Renal cortex interstitium (tissue), 11 donors: ENCODE measurements at regions not wholly inside any gene's neighbourhood (a gene's known extent, or its start where the extent isn't known, plus 50 kb on each side); places are given as distances from the start of the nearest gene placed in this dataset.
"Not testable (repeated sequence)": the region's sequence is repeated elsewhere in the genome, so short reads cannot be mapped to it uniquely, and the experiment has no call there.

Source experiments
- DNase-seq, 11 donors: peaks; one replicate each; pipeline ENCODE4 v3.0.0-alpha.2; 2013; ENCODE audit warnings: low read depth in 9 of 11, low spot score in 4 of 11; ENCODE audit errors: extremely low read depth in 1 of 11

DNA sequence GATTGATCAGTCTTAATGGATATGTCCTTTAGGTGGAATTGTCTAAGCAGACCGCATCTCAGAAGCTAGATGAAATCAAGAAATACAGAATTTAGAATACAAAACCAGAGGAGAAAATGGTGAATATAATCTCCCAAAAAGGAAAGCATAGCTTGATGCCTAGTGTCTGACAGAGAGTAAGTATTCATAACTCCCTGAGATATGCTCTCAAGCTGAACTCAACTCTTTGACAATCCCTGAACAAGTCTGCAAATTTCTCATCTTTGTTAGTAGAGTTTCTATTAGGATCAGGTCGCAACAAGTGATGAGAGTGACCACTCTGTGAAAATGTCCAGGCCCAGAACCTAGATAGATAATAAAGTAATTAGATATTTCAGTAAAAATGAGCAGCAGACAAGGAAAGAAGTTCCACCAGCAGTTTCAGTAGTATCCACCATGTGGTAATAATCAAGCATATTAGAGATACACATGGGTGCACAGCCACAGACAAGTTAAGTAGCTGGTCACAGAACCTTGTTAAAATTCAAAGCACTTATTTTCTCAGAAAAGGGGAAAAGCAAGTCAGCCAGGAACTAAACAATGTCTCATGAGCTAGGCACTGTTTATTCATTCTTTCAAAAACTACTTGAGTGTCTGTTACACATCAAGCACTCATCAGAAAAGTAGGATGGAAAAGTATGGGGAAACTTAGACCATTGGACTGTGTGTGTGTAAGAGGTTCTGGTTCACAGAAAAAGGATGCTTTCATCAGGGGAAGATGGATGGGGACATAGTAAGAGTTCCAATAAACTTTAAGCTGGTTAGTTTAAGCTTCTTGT lies 481.5 kb upstream of the TUSC1 start:
- no peak for DNase-seq

DNA sequence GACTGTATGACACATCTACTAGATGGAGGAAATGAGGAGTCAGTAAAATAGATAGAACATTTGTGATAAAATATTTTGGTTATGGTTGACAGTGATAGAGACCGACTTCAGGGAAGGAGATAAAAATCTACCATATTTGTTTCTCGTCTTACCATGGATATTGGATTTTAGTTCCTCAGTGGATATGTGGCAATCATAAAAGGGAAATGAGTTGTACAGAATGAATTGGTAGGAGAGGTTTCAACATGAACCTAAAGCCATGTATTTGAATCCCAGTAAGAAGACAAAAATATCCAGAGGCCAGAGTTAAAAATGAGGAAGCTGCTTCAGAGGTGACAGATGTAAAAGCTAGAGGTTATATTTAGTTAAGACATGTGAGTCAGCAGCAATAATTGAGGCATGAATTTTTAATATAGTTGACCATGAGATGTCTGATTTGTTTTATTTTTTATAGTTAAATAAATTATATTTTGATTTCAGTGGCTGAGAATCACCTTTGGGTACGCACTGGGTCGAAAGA lies 480.4 kb upstream of the TUSC1 start:
- DNase-seq = no peak

DNA sequence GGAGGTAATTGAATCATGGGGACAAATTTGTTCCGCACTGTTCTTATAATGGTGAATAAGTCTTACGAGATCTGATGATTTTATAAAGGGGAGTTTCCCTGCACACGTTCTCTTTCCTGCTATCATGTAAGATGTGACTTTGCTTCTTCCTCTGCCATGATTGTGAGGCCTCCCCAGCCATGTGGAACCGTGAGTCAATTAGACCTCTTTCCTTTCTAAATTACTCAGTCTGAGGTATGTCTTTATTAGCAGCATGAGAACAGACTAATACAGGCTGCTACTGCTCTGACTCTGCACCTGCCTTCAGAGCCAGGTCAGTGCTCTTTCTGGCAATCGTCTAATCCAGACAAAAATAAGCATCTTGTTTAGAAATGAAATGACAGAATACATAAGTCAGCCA lies 479.2 kb upstream of the TUSC1 start:
- DNase-seq = no peak

DNA sequence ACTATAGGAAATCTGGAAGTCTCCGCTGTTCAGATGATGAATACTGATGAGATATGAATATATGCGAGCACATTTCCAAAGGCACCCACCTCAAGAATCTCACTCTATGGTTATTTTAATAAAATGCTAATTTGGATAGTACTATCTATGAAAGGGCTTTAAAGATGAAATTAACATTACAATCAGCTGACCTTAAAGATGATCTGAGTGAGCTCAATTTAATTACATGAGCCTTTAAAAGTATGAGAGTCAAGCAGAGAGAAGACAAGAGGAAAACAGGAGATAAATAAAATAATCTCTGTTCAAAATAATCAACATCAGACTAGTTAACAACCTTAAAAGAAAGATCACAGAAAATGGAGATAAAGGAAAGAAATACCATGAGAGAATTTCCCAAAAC lies 474.1 kb upstream of the TUSC1 start:
- no peak for DNase-seq

DNA sequence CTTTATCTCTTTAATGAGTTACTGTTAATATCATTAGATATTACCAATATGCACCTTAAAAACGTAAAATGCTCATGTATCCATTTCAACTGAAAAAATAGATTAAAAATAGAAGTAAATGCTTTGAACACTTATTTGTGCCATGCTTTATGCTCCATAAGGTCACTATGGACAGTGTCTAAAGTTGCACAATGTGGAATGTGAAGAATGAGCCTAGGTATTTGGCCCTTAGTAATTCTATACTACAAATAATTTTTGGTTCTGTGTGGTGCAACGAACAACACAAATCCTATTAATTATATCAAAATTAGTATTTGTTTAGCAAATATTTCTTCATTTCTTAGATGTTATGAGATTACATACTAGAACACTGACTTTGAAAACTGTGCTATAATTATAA lies 469.9 kb upstream of the TUSC1 start:
- no peak for DNase-seq

DNA sequence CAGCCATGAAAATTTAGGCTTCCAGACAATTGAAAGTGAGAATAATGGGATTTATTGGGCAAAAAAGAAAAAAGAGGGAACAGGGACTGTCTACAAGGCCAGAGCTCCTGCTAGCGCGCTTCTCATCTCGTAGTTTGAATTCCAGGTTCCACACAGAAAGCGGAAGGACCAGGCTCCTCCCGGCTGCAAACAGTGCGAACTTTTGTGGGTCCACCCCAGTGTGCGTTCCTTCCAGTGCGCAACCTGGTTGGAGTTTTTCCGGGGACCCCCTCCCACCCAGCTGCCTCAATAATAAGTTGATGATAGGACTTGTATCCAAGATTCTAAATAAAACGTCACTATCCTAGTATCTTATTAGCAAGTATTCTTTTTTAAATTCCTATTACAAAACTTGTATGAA lies 467.7 kb upstream of the TUSC1 start:
- no peak for DNase-seq

DNA sequence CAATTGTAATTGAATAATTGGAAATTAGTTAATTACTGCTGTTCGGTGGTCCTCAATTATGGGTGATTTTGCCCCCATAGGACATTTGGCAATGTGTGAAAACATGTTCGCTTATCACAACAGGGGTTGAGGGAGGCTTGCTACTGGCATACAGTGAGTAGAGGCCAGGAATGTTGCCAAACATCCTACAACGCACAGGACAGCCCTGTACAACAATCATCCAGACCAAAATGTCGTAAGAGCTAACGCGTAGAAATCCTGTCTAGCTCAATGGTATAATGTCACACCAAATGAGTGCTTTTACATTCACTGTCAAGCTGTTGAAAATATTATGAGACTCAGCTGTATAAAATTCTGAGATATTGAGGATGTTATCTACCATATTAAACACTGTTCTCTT lies 464.4 kb upstream of the TUSC1 start:
- DNase-seq = no peak

DNA sequence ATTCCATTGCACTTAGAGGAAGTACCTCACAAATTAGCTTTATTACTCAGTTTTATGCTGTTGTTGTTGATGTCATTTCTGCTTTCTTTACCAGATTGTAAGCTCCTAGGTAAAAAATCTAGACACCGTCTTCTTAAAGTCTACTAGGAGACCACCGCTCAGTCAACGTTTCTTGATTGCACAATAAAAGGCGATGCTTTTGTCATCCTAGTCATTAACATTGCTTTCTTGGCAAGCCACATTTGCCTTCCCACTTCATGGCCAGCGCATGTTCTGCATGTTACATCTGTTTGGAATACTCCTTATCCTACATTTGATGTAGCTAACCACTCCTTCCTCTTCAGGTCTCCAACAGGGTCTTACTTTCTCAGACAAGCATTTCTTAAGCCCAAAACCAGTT lies 464.0 kb upstream of the TUSC1 start:
- no peak for DNase-seq

DNA sequence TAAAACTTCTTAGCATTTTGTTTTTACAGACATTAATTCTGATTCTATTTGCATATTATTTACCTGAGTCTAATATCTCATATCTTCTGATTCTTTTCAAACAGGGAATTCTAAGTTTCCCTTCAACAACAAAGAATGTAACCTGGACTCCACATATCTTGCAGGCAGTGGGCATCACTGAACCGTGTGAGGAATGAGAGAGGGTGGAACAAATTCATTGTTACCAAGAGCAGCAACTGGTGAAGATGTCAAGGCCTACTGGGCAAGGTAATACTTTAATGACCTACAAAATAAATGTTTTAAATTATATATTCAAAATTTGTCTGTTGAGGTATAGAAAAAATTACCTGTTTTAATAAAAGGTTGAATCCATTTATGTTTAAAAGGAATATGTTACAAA lies 455.3 kb upstream of the TUSC1 start:
- DNase-seq = no peak

DNA sequence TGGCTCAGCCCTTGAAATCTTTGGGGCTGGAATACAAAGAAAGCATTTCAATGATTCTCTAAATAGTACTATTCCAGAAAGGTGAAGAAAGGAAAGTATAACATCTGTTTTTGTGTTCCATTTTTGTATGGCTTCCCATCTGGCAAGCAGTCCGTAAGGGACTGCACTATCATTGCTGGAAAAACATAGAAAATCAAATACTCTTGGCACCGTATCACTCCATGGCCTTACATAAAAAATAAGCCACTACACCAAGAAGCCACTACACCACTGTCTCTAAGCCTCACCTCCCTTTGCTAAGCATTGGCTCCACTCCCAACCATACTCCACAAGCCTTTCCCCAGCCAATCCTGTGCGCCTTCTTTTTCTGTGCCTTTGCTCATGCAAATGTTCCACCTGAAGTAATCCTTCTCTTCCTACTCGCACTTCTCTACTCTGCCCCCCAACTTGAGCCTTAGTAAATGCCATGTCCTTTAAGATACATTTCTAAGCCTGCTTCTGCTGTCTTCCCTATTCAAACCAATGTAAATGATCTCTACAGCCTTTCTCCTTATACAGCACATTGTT lies 454.6 kb upstream of the TUSC1 start:
- DNase-seq = no peak

DNA sequence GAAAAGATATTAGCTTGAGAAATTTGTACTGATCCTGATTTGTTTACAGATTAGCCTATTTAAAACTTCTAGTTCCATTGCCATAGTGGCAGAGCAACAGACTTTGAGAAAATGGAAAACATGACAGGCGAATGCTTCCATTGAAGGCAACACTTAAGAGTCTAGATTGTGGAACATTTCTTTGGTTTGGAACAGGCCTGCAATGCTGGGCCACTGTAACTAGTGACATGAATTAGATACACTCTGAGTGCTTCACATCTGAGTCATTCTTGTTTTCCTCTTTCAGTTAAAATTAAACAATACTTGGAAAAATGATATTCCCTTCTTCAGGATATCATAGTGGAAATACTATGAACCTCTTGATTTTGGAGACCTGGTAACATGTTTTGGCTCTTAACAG lies 453.6 kb upstream of the TUSC1 start:
- no peak for DNase-seq

DNA sequence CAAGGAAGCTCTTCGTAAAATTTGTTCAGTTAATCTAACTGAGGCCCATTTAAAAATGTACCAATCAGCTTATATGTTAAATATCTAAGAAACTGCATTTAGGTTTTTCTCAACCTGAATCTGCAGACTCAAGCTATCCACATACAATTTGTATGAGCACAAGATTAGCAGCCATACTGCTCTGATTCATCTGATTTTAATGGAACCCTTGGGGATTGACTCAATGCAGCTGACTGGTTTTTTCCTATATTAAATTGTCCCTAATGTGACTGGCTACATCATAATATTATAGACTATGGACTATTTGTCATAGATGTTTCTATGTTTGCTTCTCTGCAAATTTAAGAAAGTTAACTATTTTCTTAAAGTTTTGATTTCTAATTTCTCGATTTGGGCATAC lies 451.0 kb upstream of the TUSC1 start:
- DNase-seq = no peak

DNA sequence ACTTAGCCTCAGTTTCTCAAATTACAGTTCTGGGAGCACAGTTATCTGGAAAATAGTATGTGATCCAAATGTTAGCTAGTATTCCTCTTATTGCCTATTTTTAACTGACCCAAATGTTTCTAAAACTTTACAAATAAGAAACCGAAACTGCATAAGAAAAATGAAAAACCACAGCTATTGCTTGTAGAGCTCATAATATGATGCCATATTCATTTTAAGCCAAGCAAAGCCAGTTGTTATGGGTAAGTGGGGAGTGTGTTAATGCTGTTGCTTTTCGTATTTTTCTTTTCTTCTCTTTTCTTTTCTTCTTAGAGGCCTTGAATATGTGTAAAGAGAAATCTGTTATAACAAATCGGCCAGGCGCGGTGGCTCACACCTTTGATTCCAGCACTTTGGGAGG lies 447.4 kb upstream of the TUSC1 start:
- no peak for DNase-seq

DNA sequence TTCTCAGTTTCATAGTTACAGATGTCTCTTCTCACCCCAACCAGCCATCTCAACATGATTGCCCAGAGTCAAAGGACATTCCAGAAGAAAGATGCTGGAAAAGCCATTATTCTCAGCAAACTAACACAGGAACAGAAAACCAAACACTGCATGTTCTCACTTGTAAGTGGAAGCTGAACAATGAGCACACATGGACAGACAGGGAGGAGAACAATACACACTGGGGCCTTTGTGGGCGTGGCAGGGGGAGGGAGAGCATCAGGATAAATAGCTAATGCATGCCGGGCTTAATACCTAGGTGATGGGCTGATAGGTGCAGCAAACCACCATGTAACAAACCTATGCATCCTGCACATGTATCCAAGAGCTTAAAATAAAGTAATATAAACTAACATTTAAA lies 437.8 kb upstream of the TUSC1 start:
- not testable (repeated sequence) for DNase-seq

DNA sequence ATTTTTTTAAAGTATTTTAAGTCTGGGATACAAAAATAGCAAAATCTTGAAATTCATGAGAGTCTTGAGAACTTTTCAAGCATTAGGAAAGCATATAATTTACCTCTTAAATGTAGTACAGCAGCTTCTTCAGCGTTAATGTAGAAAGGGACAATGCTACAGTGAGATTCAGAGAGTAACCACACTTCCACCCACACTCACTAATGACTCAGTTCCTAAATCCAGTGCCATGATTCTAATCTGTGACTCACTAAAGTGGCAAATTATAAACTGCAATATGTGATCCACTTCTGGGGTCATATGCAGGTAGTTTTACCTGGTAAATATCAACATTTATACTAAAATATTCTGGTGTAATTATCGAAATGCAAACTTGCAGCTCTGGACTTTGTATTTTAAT lies 434.5 kb upstream of the TUSC1 start:
- DNase-seq = no peak

DNA sequence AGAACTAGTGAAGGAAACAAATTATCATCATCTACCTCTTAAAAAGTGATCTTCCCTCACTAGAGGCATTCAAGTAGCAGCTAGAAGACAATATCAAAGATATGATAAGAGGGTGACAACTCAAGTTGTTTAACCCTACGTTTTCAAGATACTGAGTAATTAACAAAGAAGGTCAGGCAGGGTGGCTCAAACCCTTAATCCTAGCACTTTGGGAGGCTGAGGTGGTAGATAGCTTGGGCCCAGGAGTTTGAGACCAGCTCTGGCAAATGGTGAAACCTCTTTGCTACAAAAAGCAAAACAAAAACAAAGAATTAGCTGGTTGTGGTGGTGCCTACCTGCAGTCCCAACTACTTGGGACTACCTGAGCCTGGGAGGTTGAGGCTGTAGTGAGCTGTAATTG lies 408.2 kb upstream of the TUSC1 start:
- no peak for DNase-seq

DNA sequence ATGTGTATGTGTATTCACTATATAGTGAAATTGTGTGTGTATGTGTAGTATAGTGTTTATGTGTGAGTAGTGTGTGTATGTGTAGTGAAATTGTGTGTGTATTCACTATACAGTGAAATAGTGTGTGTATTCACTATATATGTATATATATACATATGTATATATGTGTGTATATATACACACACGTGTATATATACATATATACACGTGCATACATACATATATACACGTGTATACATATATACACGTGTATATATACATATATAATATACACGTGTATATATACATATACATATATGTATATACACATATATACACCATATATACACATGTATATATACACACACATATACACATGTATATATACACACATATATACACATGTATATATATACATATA lies 403.6 kb upstream of the TUSC1 start:
- DNase-seq = no peak

DNA sequence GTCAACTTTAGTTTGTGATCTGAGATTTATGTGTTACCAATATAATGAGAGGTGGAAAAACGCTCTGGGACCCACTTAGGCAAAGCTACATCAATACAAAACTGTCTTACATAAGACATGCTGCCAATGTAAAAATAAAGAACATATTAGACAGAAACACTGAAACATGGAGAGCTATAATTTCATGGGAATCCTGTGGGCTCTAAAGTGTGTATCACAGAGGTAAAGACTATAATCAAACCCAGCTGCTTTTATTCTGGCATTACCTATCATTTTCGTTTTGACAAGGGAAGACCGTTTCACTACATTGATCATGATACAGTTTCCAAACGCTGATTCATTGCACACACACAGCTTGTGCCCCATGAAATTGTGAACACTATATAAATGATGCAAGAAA lies 400.5 kb upstream of the TUSC1 start:
- DNase-seq = no peak

DNA sequence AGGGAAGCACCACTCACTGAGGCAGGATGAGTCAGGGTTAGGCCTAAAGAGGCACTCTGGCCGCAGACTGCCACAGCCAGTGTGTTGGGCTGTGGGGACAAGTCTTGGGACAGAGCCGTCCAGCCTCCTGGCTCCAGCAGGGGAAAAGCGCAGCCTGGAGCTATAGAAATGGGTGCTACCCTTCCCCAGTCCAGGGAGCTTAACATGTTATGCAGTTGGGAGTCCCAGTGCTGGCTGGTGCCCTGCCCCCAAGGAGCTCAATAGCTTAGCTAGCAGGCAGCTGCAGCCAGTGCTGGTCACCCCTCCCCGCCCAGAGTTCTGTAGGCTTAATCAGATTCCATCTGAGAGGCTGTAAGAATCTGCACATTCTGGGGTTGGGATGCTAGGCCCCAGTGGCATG lies 399.6 kb upstream of the TUSC1 start:
- no peak for DNase-seq

DNA sequence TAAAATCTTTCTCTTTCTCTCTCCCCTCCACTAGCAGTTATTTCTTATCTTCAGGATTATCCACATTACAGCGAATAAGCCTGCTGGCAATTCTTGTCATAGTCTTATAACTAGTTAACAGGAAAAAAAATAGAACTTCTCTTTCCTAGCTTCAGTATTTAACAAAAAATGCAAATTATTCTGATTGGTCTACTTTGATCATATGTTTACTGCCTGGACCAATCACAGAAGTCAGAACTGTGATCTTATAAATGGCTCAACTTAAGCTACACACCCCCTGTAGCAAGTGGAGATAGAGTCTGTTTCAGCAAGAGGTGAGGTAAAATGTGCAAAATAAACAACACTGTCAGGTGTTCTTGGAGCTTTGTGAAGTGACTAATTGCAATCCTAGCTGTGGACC lies 389.4 kb upstream of the TUSC1 start:
- DNase-seq = no peak

DNA sequence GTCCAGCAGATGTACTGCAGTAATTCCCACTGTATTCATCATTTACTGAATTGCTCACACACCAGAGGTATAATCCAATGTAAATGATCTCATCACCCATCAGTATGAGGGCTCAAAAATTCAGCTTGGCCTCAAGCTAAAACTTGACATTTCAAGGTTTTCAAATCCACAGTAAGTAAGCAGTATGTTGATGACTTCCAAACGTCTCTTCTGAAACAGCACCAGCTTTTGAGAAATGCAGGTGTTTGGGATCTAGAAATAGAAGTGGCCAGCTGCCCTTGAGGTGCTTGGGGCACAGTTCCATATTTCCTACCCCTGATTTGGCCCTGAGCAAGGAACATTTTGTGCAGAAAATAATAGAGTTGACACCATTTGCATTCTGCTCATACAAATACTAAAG lies 388.0 kb upstream of the TUSC1 start:
- no peak for DNase-seq
